Keratinocyte (primary cell): ENCODE measurements at regions not wholly inside any gene's neighbourhood (a gene's known extent, or its start where the extent isn't known, plus 50 kb on each side); places are given as distances from the start of the nearest gene placed in this dataset.

Source experiments
- DNase-seq: peaks from one replicate; pipeline ENCODE4 v3.0.0-alpha.2; 2011; ENCODE audit warnings: low read depth, missing footprints, low spot score
- FAIRE-seq: peaks from 2 replicates; lab custom pipeline; 2011; peaks lifted over from hg19 to GRCh38; lab: Jason Lieb, UNC
- H2AFZ ChIP-seq: 2 replicates; pipeline ENCODE4 v1.6.0; 2012; ENCODE audit warnings: low read length, control low read depth, inconsistent platforms; ENCODE audit not compliant: control insufficient read depth
- H3K27ac ChIP-seq: 2 replicates; pipeline ENCODE4 v1.5.1; 2011; ENCODE audit warnings: low read length; ENCODE audit not compliant: control insufficient read depth, insufficient read depth
- H3K27me3 ChIP-seq: 3 replicates; pipeline ENCODE4 v1.6.0; 2011; ENCODE audit warnings: low read length; ENCODE audit not compliant: control insufficient read depth, insufficient read depth; ENCODE audit errors: extremely low read depth
- H3K36me3 ChIP-seq, 2 experiments: 2 replicates in 1 of 2; 3 replicates in 1 of 2; pipeline ENCODE4 v1.5.1; 2011; ENCODE audit warnings: low read length in 2 of 2, mild to moderate bottlenecking in 1 of 2; ENCODE audit not compliant: control insufficient read depth in 2 of 2, insufficient read depth in 2 of 2; ENCODE audit errors: extremely low read depth in 1 of 2
- H3K4me1 ChIP-seq: 3 replicates; pipeline ENCODE4 v1.5.1; 2011; ENCODE audit warnings: low read length; ENCODE audit not compliant: control insufficient read depth, insufficient read depth; ENCODE audit errors: extremely low read depth
- H3K4me2 ChIP-seq: 3 replicates; pipeline ENCODE4 v1.6.0; 2011; ENCODE audit warnings: low read depth, low read length; ENCODE audit not compliant: control insufficient read depth, insufficient read depth; ENCODE audit errors: extremely low read depth
- H3K4me3 ChIP-seq, 3 experiments: fragments of 200-600 bp in 1 of 3; sonication (generic) in 1 of 3; 2 replicates in 2 of 3; 3 replicates in 1 of 3; pipeline ENCODE4 v1.5.1; 2011 to 2016; ENCODE audit warnings: low read length in 3 of 3, mild to moderate bottlenecking in 3 of 3, control low read depth in 2 of 3, inconsistent platforms in 1 of 3, low read depth in 1 of 3, mixed read lengths in 1 of 3, mixed run types in 1 of 3, moderate library complexity in 1 of 3; ENCODE audit not compliant: control insufficient read depth in 2 of 3, insufficient read depth in 2 of 3; ENCODE audit errors: extremely low read depth in 1 of 3
- H3K79me2 ChIP-seq: 2 replicates; pipeline ENCODE4 v1.6.0; 2012; ENCODE audit warnings: low read length; ENCODE audit not compliant: control insufficient read depth, insufficient read depth
- H3K9ac ChIP-seq: 3 replicates; pipeline ENCODE4 v1.6.0; 2011; ENCODE audit warnings: low read length; ENCODE audit not compliant: control insufficient read depth, insufficient read depth; ENCODE audit errors: extremely low read depth
- H3K9me1 ChIP-seq: 3 replicates; pipeline ENCODE4 v1.6.0; 2011; ENCODE audit warnings: low read length; ENCODE audit not compliant: control insufficient read depth, insufficient read depth; ENCODE audit errors: extremely low read depth
- H3K9me3 ChIP-seq: 2 replicates; pipeline ENCODE4 v1.5.1; 2012; ENCODE audit warnings: low read depth, low read length; ENCODE audit not compliant: control insufficient read depth
- H4K20me1 ChIP-seq: 3 replicates; pipeline ENCODE4 v1.6.0; 2011; ENCODE audit warnings: low read length; ENCODE audit not compliant: control insufficient read depth, insufficient read depth; ENCODE audit errors: extremely low read depth
- CTCF ChIP-seq, 3 experiments: IDR thresholded peaks in 1 of 3; conservative IDR thresholded peaks in 1 of 3; optimal IDR thresholded peaks in 1 of 3; 2 replicates in 2 of 3; 3 replicates in 1 of 3; pipeline versions ENCODE3 to v1.5.1; 2011; ENCODE audit warnings: low read length in 3 of 3, mild to moderate bottlenecking in 3 of 3, moderate library complexity in 2 of 3, control low read depth in 1 of 3, inconsistent platforms in 1 of 3; ENCODE audit not compliant: insufficient read depth in 2 of 3; ENCODE audit errors: extremely low read depth in 1 of 3
- EZH2 ChIP-seq: IDR thresholded peaks from one replicate; pipeline ENCODE4 v1.6.1; 2012; ENCODE audit warnings: inconsistent platforms, mild to moderate bottlenecking, low read length, moderate library complexity
- dilution Hi-C: fragments of 300-500 bp; cut with MboI; formaldehyde crosslinking; loops from one replicate; pipeline ENCODE4 v1.7.0; 2020; ENCODE audit warnings: low sequenced_read_pairs; ENCODE audit not compliant: extremely low pct_ligation_motif_present

DNA sequence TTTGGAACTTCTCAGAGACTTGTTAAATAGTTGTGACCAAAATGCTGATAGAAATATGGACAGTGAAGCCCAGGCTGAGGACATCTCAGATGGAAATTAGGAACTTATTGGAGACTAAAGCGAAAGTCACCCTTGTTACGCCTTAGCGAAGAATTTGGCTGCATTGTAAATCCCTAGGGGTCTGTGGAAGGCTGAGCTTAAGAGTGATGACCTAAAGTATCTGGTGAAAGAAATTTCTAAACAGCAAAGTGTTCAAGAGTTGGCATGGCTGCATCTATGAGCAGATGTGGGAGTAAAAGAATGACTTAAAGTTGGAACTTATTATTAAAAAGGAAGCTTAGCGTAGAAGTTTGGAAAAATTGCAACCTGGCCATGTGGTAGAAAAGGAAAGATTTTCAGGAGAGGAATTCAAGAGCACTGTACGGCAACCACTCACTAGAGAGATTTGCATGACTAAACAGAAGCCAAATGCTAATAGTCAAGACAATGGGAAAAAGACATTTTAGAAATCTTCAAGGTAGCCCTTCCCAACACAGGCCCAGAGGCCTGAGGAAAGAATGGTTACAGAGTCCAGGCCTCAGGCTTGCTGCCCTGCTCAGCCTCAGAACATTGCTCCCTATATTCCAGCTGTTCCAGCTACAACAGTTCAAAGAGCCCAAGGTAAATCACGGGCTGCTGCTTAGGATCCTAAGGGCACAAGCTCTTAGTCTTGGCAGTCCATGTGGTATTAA, 61.6 kb upstream of the TNFRSF21 start:
- H3K27ac ChIP-seq: no peak overlapping the region
- H3K36me3 ChIP-seq: no peaks in the 10 kb centered on the region
- TF ChIP-seq EZH2 (no peak), CTCF (optimal IDR thresholded peaks at IDR 0.05 in 1 of 3, IDR thresholded peaks at IDR 0.05 in 1 of 3, conservative IDR thresholded peaks at IDR 0.05 in 1 of 3; ENCODE audit: extremely low read depth in 1 of 3, insufficient read depth in 2 of 3, low read length in 3 of 3) (no peak)
- H3K9me3 ChIP-seq: no peaks in the 10 kb centered on the region
- no peaks in the 10 kb centered on the region for H4K20me1 ChIP-seq
- H3K9me1 ChIP-seq: no peaks in the 10 kb centered on the region
- FAIRE-seq (no peak), DNase-seq (no peak)
- no peak overlapping the region for H2AFZ ChIP-seq
- dilution Hi-C loops: no loop called here
- no peak overlapping the region for H3K4me3 ChIP-seq
- no peaks in the 10 kb centered on the region for H3K27me3 ChIP-seq
- H3K79me2 ChIP-seq: no peaks in the 10 kb centered on the region
- H3K4me2 ChIP-seq: no peak overlapping the region
- H3K4me1 ChIP-seq: no peaks in the 10 kb centered on the region
- H3K9ac ChIP-seq: no peak overlapping the region

DNA sequence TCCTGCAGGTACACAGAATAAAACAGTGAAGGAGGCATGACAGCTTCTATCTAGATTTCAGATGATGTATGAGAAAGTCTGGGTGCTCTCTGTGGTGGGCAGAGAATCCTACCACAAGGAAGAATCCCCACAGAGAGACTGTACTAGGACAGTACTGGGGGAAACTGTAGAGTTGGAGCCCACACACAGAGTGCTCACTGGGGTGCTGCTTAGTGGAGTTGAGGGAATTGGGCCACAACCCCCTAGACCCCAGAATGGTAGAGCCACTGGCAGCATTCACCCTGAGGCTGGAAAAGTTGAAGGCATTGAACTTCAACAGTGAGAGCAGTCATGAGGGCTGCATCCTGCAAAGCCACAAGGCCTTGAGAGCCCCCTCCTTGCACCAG, 62.2 kb upstream of the TNFRSF21 start:
- no peak overlapping the region for H3K9ac ChIP-seq
- H3K4me1 ChIP-seq: no peaks in the 10 kb centered on the region
- dilution Hi-C loops: no loop called here
- H3K9me3 ChIP-seq: no peaks in the 10 kb centered on the region
- no peak overlapping the region for H3K27ac ChIP-seq
- no peaks in the 10 kb centered on the region for H3K27me3 ChIP-seq
- TF ChIP-seq EZH2 (no peak), CTCF (optimal IDR thresholded peaks at IDR 0.05 in 1 of 3, IDR thresholded peaks at IDR 0.05 in 1 of 3, conservative IDR thresholded peaks at IDR 0.05 in 1 of 3; ENCODE audit: extremely low read depth in 1 of 3, insufficient read depth in 2 of 3, low read length in 3 of 3) (no peak)
- no peak overlapping the region for H3K4me3 ChIP-seq
- FAIRE-seq: no peak
- H2AFZ ChIP-seq: no peak overlapping the region
- no peak overlapping the region for H3K4me2 ChIP-seq
- no peaks in the 10 kb centered on the region for H3K79me2 ChIP-seq
- no peaks in the 10 kb centered on the region for H3K36me3 ChIP-seq
- no peaks in the 10 kb centered on the region for H4K20me1 ChIP-seq
- no peak for DNase-seq
- no peaks in the 10 kb centered on the region for H3K9me1 ChIP-seq
